ENCODE measurements at regions not wholly inside any gene's neighbourhood (a gene's known extent, or its start where the extent isn't known, plus 50 kb on each side); places are given as distances from the start of the nearest gene placed in this dataset.

- Histone ChIP-seq H3K4me2 (no peak overlapping the region), H3F3A (ENCODE audit: insufficient read depth, low read depth) (no peaks in the 10 kb centered on the region), H3K27ac (no peak overlapping the region), H3K9me2 (ENCODE audit: insufficient read depth) (no peaks in the 10 kb centered on the region), H3K9me3 (ENCODE audit: insufficient read depth, low read depth) (peaks cover 5% of the 10 kb centered on the region; the same call in 1 of the 2 replicates), H3K27me3 (ENCODE audit: insufficient read depth, low read depth) (no peaks in the 10 kb centered on the region), H3K4me1 (replicated peaks; ENCODE audit: insufficient read depth) (0 out of 2 replicates have a peak, but pooled peaks cover 6% of the 10 kb centered on the region), H3K4me3 (no peak overlapping the region), H4K20me1 (ENCODE audit: insufficient read depth) (no peaks in the 10 kb centered on the region), H2AFZ (no peak overlapping the region), H3K79me2 (ENCODE audit: low read depth) (no peaks in the 10 kb centered on the region), H3K36me3 (ENCODE audit: low read depth) (no peaks in the 10 kb centered on the region)
- no peak for DNase-seq
- TF ChIP-seq EZH2 (IDR thresholded peaks at IDR 0.05; ENCODE audit: low read depth) (no peak), CTCF (conservative IDR thresholded peaks at IDR 0.05) (no peak)
- BruUV-seq (replicated peaks), result no TSS peak
- intact Hi-C loops (cut with micrococcal nuclease; ENCODE audit: unreplicated experiment), result no loop called here
- POLR2A ChIA-PET (ENCODE audit: unreplicated experiment), result no interaction called here
- CTCF ChIA-PET, result no interaction called here
These were observed 305.9 kb upstream of the CAMK1G start for GRCh38 chr1:209277662-209278061.

- no peak overlapping the region for H3K4me3 ChIP-seq
- H3K4me1 ChIP-seq (replicated peaks; ENCODE audit: insufficient read depth), result no peaks in the 10 kb centered on the region
- no peaks in the 10 kb centered on the region for H3K9me2 ChIP-seq (ENCODE audit: insufficient read depth)
- no peak overlapping the region for H3K27ac ChIP-seq
- BruUV-seq (replicated peaks), result no TSS peak
- H3K36me3 ChIP-seq (ENCODE audit: low read depth), result no peaks in the 10 kb centered on the region
- no peaks in the 10 kb centered on the region for H3K9me3 ChIP-seq (ENCODE audit: insufficient read depth, low read depth)
- no peaks in the 10 kb centered on the region for H3F3A ChIP-seq (ENCODE audit: insufficient read depth, low read depth)
- DNase-seq, result no peak
- no peak overlapping the region for H2AFZ ChIP-seq
- ChIA-PET POLR2A (ENCODE audit: unreplicated experiment) (no interaction called here), CTCF (no interaction called here)
- no peaks in the 10 kb centered on the region for H3K79me2 ChIP-seq (ENCODE audit: low read depth)
- intact Hi-C loops (cut with micrococcal nuclease; ENCODE audit: unreplicated experiment), result no loop called here
- TF ChIP-seq EZH2 (IDR thresholded peaks at IDR 0.05; ENCODE audit: low read depth) (no peak), CTCF (conservative IDR thresholded peaks at IDR 0.05) (no peak)
- H3K27me3 ChIP-seq (ENCODE audit: insufficient read depth, low read depth), result no peaks in the 10 kb centered on the region
- no peak overlapping the region for H3K4me2 ChIP-seq
- H4K20me1 ChIP-seq (ENCODE audit: insufficient read depth), result no peaks in the 10 kb centered on the region
These were observed 291.8 kb upstream of the CAMK1G start for GRCh38 chr1:209291715-209292114.

GRCh38 chr1:209302779-209303568, 280.5 kb upstream of the CAMK1G start:
- Histone ChIP-seq H3K79me2 (ENCODE audit: low read depth) (no peaks in the 10 kb centered on the region), H3K36me3 (ENCODE audit: low read depth) (no peaks in the 10 kb centered on the region), H3K4me2 (0 out of 2 replicates have a peak overlapping the region, but pooled peaks have one; percentile 9), H3F3A (ENCODE audit: insufficient read depth, low read depth) (0 out of 2 replicates have a peak, but pooled peaks cover 4% of the 10 kb centered on the region), H3K9me2 (ENCODE audit: insufficient read depth) (no peaks in the 10 kb centered on the region), H3K9me3 (ENCODE audit: insufficient read depth, low read depth) (no peaks in the 10 kb centered on the region), H3K4me3 (no peak overlapping the region), H3K27me3 (ENCODE audit: insufficient read depth, low read depth) (no peaks in the 10 kb centered on the region), H4K20me1 (ENCODE audit: insufficient read depth) (no peaks in the 10 kb centered on the region), H3K27ac (no peak overlapping the region), H3K4me1 (replicated peaks; ENCODE audit: insufficient read depth) (peaks cover 8% of the 10 kb centered on the region; the same call in 1 of the 2 replicates), H2AFZ (no peak overlapping the region)
- POLR2A ChIA-PET (ENCODE audit: unreplicated experiment), result no interaction called here
- TF ChIP-seq CTCF (conservative IDR thresholded peaks at IDR 0.05), result no peak
- no peak for TF ChIP-seq EZH2 (IDR thresholded peaks at IDR 0.05; ENCODE audit: low read depth)
- intact Hi-C loops (cut with micrococcal nuclease; ENCODE audit: unreplicated experiment), result no loop called here
- no TSS peak for BruUV-seq (replicated peaks)
- CTCF ChIA-PET, result no interaction called here
- no peak for DNase-seq

Measured in PC-9 (cell line).